SU-DHL-6 (cell line): ENCODE measurements at regions not wholly inside any gene's neighbourhood (a gene's known extent, or its start where the extent isn't known, plus 50 kb on each side); places are given as distances from the start of the nearest gene placed in this dataset.

Experiments
- CTCF ChIP-seq: fragments of 200-600 bp; sonication (generic); IDR thresholded peaks from one replicate; pipeline ENCODE4 v1.5.1; 2017; ENCODE audit warnings: antibody characterized with exemption, mild to moderate bottlenecking, low read length, moderate library complexity; ENCODE audit not compliant: insufficient read depth, poor library complexity, severe bottlenecking
- EZH2phosphoT487 ChIP-seq: fragments of 200-600 bp; sonication (generic), shearing (Covaris generic); conservative IDR thresholded peaks from 2 replicates; pipeline ENCODE4 v1.6.1; 2018; ENCODE audit warnings: mild to moderate bottlenecking, antibody characterized with exemption, low read length, moderate library complexity, mixed read lengths

GRCh38 chr20:11544029-11544678, 373.5 kb upstream of the BTBD3 start:
- TF ChIP-seq CTCF (peak; percentile 29), EZH2phosphoT487 (no peak)
